ENCODE measurements at regions not wholly inside any gene's neighbourhood (a gene's known extent, or its start where the extent isn't known, plus 50 kb on each side); places are given as distances from the start of the nearest gene placed in this dataset.

- in situ Hi-C loops (cut with MboI; ENCODE audit: low pct_unique_long_range_greater_than_20kb, low sequenced_read_pairs, unreplicated experiment): no loop called here
- no peak for TF ChIP-seq CTCF (IDR thresholded peaks at IDR 0.05; ENCODE audit: extremely low read depth, insufficient read depth, missing control alignments)
- no peak for DNase-seq (ENCODE audit: low spot score)
Observed at GRCh38 chr16:79501446-79501845, 99.1 kb downstream of the MAF start.

- in situ Hi-C loops (cut with MboI; ENCODE audit: low pct_unique_long_range_greater_than_20kb, low sequenced_read_pairs, unreplicated experiment): no loop called here
- no peak for TF ChIP-seq CTCF (IDR thresholded peaks at IDR 0.05; ENCODE audit: extremely low read depth, insufficient read depth, missing control alignments)
- DNase-seq (ENCODE audit: low spot score): no peak
Observed at GRCh38 chr16:79500866-79501265, 99.7 kb downstream of the MAF start.

GRCh38 chr16:79500286-79500685, 100.3 kb downstream of the MAF start:
- in situ Hi-C loops (cut with MboI; ENCODE audit: low pct_unique_long_range_greater_than_20kb, low sequenced_read_pairs, unreplicated experiment): no loop called here
- no peak for DNase-seq (ENCODE audit: low spot score)
- TF ChIP-seq CTCF (IDR thresholded peaks at IDR 0.05; ENCODE audit: extremely low read depth, insufficient read depth, missing control alignments): no peak

GRCh38 chr16:79498928-79499327, 101.6 kb downstream of the MAF start:
- no peak for TF ChIP-seq CTCF (IDR thresholded peaks at IDR 0.05; ENCODE audit: extremely low read depth, insufficient read depth, missing control alignments)
- DNase-seq (ENCODE audit: low spot score): no peak
- in situ Hi-C loops (cut with MboI; ENCODE audit: low pct_unique_long_range_greater_than_20kb, low sequenced_read_pairs, unreplicated experiment): no loop called here

- in situ Hi-C loops (cut with MboI; ENCODE audit: low pct_unique_long_range_greater_than_20kb, low sequenced_read_pairs, unreplicated experiment): no loop called here
- TF ChIP-seq CTCF (IDR thresholded peaks at IDR 0.05; ENCODE audit: extremely low read depth, insufficient read depth, missing control alignments): no peak
- DNase-seq (ENCODE audit: low spot score): no peak
Observed at GRCh38 chr16:79497606-79498350, 102.8 kb downstream of the MAF start.

GRCh38 chr16:79493911-79494310, 106.6 kb downstream of the MAF start:
- DNase-seq (ENCODE audit: low spot score): no peak
- in situ Hi-C loops (cut with MboI; ENCODE audit: low pct_unique_long_range_greater_than_20kb, low sequenced_read_pairs, unreplicated experiment): no loop called here
- TF ChIP-seq CTCF (IDR thresholded peaks at IDR 0.05; ENCODE audit: extremely low read depth, insufficient read depth, missing control alignments): no peak

All from GM13977 (cell line).